ENCODE measurements at regions not wholly inside any gene's neighbourhood (a gene's known extent, or its start where the extent isn't known, plus 50 kb on each side); places are given as distances from the start of the nearest gene placed in this dataset.

DNA sequence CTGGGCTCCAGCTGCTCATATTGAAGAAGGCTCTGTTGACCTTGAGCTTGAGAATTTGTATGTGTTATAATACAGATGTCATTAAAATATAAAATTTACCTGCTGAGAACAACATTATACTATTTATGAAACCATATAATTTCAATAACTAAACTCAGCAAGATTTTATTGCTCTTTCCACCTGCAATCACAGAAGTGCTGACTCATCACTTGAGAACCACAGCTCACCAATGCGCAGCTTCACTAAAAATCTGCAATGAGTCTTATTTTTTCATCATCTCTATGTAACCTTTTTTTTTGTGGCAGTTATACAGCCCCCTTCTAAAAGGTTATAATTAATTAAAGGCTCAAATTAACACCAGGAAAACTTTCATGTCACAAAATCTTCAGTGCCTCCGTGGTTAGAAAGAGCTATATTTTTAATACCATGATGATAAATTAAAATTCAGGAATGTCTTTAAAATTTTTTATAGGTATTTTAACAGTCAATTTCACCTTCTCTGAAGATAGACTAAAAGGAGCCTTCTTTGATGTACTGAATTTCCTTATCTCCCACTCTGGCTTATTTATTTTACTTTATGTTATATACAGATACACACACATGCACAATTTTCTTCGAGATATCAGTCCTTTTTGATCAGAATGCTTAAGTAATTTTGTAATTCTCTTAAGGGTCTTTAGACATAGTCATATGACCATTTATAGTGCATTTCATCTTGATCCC, 102.7 kb downstream of the EVX1 start:
- H3K27me3 ChIP-seq (ENCODE audit: insufficient read depth, low read depth, low read length), result no peaks in the 10 kb centered on the region
- TF ChIP-seq CTCF (IDR thresholded peaks at IDR 0.05; ENCODE audit: poor library complexity, severe bottlenecking) (no peak), EP300 (conservative IDR thresholded peaks at IDR 0.05; ENCODE audit: poor library complexity, severe bottlenecking) (no peak), MXI1 (conservative IDR thresholded peaks at IDR 0.05; ENCODE audit: poor library complexity, severe bottlenecking) (no peak), TAF1 (IDR thresholded peaks at IDR 0.05; ENCODE audit: low read depth) (no peak), RAD21 (conservative IDR thresholded peaks at IDR 0.05) (no peak), EZH2 (IDR thresholded peaks at IDR 0.05; ENCODE audit: borderline replicate concordance, insufficient read depth, low read length, poor library complexity, severe bottlenecking) (no peak), SMC3 (conservative IDR thresholded peaks at IDR 0.05; ENCODE audit: poor library complexity) (no peak), POLR2AphosphoS5 (IDR thresholded peaks at IDR 0.05) (no peak)
- TF ChIP-seq, protein P1, sequence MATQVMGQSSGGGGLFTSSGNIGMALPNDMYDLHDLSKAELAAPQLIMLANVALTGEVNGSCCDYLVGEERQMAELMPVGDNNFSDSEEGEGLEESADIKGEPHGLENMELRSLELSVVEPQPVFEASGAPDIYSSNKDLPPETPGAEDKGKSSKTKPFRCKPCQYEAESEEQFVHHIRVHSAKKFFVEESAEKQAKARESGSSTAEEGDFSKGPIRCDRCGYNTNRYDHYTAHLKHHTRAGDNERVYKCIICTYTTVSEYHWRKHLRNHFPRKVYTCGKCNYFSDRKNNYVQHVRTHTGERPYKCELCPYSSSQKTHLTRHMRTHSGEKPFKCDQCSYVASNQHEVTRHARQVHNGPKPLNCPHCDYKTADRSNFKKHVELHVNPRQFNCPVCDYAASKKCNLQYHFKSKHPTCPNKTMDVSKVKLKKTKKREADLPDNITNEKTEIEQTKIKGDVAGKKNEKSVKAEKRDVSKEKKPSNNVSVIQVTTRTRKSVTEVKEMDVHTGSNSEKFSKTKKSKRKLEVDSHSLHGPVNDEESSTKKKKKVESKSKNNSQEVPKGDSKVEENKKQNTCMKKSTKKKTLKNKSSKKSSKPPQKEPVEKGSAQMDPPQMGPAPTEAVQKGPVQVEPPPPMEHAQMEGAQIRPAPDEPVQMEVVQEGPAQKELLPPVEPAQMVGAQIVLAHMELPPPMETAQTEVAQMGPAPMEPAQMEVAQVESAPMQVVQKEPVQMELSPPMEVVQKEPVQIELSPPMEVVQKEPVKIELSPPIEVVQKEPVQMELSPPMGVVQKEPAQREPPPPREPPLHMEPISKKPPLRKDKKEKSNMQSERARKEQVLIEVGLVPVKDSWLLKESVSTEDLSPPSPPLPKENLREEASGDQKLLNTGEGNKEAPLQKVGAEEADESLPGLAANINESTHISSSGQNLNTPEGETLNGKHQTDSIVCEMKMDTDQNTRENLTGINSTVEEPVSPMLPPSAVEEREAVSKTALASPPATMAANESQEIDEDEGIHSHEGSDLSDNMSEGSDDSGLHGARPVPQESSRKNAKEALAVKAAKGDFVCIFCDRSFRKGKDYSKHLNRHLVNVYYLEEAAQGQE (IDR thresholded peaks at IDR 0.05; ENCODE audit: borderline replicate concordance), result no peak

DNA sequence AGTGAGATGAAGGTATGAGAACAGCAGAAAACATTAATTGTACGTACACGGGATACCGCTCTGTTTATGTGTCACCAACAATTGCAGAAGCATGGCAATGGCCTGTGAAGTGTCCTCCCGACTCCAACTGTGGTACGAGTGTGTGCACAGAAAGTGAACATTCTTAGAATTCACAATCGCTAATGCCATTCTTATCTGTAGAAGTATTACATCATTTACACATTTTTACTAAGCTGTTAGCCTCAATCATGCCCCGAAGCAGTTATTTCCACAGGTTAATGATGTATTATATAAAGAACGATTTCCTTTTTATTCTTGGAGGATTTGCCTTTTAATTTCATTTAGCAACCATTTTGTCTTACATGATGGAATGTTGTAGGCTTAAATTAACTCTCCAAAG, 103.4 kb downstream of the EVX1 start:
- no peak overlapping the region for H2AFZ ChIP-seq (ENCODE audit: low read depth, low read length)
- H4K20me1 ChIP-seq (ENCODE audit: insufficient read depth), result no peaks in the 10 kb centered on the region
- TF ChIP-seq SMC3 (conservative IDR thresholded peaks at IDR 0.05; ENCODE audit: poor library complexity) (no peak), MXI1 (conservative IDR thresholded peaks at IDR 0.05; ENCODE audit: poor library complexity, severe bottlenecking) (no peak), POLR2AphosphoS5 (IDR thresholded peaks at IDR 0.05) (no peak), EP300 (conservative IDR thresholded peaks at IDR 0.05; ENCODE audit: poor library complexity, severe bottlenecking) (no peak), TAF1 (IDR thresholded peaks at IDR 0.05; ENCODE audit: low read depth) (no peak), CTCF (IDR thresholded peaks at IDR 0.05; ENCODE audit: poor library complexity, severe bottlenecking) (no peak), EZH2 (IDR thresholded peaks at IDR 0.05; ENCODE audit: borderline replicate concordance, insufficient read depth, low read length, poor library complexity, severe bottlenecking) (no peak), RAD21 (conservative IDR thresholded peaks at IDR 0.05) (no peak)
- TF ChIP-seq, protein P1 (IDR thresholded peaks at IDR 0.05; ENCODE audit: borderline replicate concordance), result no peak
- no peak overlapping the region for H3K9ac ChIP-seq (ENCODE audit: low read length)
- no peak overlapping the region for H3K4me2 ChIP-seq (ENCODE audit: low read length)
- H3K79me2 ChIP-seq (replicated peaks; ENCODE audit: insufficient read depth, low read length), result no peaks in the 10 kb centered on the region
- H3K9me3 ChIP-seq (ENCODE audit: low read length), result no peaks in the 10 kb centered on the region
- H3K4me3 ChIP-seq (ENCODE audit: low read length), result no peak overlapping the region
- no peaks in the 10 kb centered on the region for H3K9me2 ChIP-seq (ENCODE audit: insufficient read depth, low read length)
- no peak overlapping the region for H3K27ac ChIP-seq (ENCODE audit: low read length)
- H3K36me3 ChIP-seq (ENCODE audit: insufficient read depth, low read length), result no peaks in the 10 kb centered on the region
- no peaks in the 10 kb centered on the region for H3F3A ChIP-seq (ENCODE audit: insufficient read depth, low read length, poor library complexity, severe bottlenecking)
- no peaks in the 10 kb centered on the region for H3K27me3 ChIP-seq (ENCODE audit: insufficient read depth, low read depth, low read length)

More for the DNA sequence above, 102.7 kb downstream of the EVX1 start:
- Histone ChIP-seq H3K27ac (ENCODE audit: low read length) (no peak overlapping the region), H4K20me1 (ENCODE audit: insufficient read depth) (no peaks in the 10 kb centered on the region), H3K9ac (ENCODE audit: low read length) (no peak overlapping the region), H2AFZ (ENCODE audit: low read depth, low read length) (no peak overlapping the region), H3K9me3 (ENCODE audit: low read length) (no peaks in the 10 kb centered on the region), H3K9me2 (ENCODE audit: insufficient read depth, low read length) (no peaks in the 10 kb centered on the region), H3K4me2 (ENCODE audit: low read length) (no peak overlapping the region), H3K4me3 (ENCODE audit: low read length) (no peak overlapping the region), H3F3A (ENCODE audit: insufficient read depth, low read length, poor library complexity, severe bottlenecking) (no peaks in the 10 kb centered on the region), H3K79me2 (replicated peaks; ENCODE audit: insufficient read depth, low read length) (no peaks in the 10 kb centered on the region), H3K36me3 (ENCODE audit: insufficient read depth, low read length) (no peaks in the 10 kb centered on the region)
